NB4 (cell line): ENCODE measurements at regions not wholly inside any gene's neighbourhood (a gene's known extent, or its start where the extent isn't known, plus 50 kb on each side); places are given as distances from the start of the nearest gene placed in this dataset.

Source experiments
- CTCF ChIP-seq: IDR thresholded peaks from one replicate; pipeline ENCODE4 v1.5.1; 2012; ENCODE audit warnings: low read depth, low read length
- MYC ChIP-seq: IDR thresholded peaks from 2 replicates; pipeline ENCODE4 v1.6.1; 2011; ENCODE audit warnings: low read depth, low read length
- POLR2A ChIP-seq: IDR thresholded peaks from 2 replicates; pipeline ENCODE4 v1.6.1; 2011; ENCODE audit warnings: mild to moderate bottlenecking; ENCODE audit not compliant: insufficient read length; ENCODE audit errors: extremely low read depth

GRCh38 chr20:1845163-1845523, 50.1 kb upstream of the SIRPA start:
- no peak for TF ChIP-seq POLR2A
- no peak for TF ChIP-seq CTCF
- no peak for TF ChIP-seq MYC
